ENCODE measurements at regions not wholly inside any gene's neighbourhood (a gene's known extent, or its start where the extent isn't known, plus 50 kb on each side); places are given as distances from the start of the nearest gene placed in this dataset.

DNA sequence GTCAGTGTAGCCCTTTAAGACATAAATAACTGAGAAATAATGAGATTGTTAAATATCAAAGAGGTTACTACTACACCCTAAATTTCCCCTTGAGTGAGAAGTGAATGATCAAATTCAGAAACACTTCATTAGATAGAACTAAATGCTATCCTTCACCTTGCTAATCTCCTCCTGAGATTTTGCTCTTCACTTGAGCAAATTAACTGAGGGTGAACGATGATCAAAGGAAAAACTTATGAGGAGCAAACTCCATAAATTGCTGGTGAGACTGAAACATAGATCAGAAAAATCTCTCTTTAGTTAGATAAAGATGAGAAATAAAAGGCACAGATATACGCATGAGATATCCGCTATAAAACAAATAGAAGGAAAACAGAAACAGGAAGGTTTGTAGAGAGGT, 63.1 kb upstream of the TANC1 start:
- DNase-seq (ENCODE audit: low spot score): no peak

DNA sequence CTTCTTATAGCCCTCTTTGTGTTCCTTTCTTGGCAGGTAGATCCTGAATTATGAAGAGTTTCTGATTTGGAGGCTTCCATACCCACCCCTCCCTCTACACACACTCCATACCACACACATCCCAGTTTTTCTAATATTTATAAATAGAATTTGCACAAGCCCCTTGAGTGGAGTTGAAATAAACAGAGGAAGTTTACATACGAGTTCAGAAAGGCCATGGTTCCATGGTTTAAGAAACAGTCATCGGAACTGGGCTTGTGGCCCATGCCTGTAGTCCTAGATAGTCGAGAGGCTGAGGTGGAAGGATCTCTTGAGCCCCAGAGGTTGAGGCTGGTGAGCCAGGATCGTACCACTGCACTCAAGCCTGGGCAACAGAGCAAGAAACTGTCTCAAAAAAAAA, 62.7 kb upstream of the TANC1 start:
- no peak for DNase-seq (ENCODE audit: low spot score)

DNA sequence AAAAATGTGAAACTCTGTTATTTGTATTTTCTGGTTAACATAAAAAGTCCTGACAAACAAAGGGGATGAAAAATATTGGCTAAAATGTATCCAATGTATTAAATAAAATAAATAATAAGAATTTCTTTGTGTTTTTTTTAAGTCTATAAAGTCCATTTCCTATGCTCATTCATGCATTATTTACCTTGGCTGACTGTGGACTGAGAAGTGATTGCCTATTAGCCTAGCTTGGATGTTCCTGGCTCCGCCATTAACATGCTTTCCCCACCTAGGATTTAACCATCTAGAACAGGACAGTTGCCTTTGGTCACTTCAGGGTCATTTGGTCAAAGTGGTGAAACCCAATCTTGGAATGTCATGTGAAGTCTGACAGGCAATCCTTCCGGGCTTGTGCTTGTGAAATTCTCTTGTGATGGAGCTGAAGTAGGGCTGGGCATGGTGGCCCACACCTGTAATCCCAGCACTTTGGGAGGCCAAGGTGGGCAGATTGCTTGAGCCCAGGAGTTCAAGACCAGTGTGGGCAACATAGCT, 60.4 kb upstream of the TANC1 start:
- no peak for DNase-seq (ENCODE audit: low spot score)

DNA sequence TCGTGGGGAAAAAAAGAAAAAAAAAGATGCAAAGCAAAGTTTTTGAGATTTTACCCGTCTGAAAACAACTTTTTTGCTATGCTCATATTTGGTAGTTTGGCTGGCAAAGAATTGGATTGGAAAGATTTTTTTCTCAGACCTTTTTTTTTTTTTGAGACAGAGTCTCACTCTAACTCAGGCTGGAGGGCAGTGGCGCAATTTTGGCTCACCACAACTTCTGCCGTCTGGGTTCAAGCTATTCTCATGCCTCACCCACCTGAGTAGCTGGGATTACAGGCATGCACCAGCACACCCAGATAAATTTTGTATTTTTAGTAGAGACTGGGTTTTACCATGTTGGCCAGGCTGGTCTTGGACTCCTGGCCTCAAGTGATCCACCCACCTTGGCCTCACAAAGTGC, 56.3 kb upstream of the TANC1 start:
- no peak for DNase-seq (ENCODE audit: low spot score)

DNA sequence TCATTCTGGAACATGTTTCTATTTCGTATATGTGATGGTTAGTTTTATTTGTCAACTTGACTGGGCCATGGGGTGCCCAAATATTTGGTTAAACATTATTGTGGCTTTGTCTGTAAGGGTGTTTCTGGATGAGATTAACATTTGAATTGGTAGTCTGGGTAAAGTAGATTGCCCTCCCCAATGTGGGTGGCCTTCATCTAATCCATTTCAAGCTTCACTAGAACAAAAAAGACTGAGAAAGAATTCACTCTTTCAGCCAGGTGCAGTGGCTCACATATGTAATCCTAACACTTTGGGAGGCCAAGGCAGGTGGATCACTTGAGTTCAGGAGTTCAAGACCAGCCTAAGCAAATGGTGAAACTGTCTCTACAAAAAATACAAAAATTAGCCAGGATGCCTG, 55.7 kb upstream of the TANC1 start:
- DNase-seq (ENCODE audit: low spot score): no peak

DNA sequence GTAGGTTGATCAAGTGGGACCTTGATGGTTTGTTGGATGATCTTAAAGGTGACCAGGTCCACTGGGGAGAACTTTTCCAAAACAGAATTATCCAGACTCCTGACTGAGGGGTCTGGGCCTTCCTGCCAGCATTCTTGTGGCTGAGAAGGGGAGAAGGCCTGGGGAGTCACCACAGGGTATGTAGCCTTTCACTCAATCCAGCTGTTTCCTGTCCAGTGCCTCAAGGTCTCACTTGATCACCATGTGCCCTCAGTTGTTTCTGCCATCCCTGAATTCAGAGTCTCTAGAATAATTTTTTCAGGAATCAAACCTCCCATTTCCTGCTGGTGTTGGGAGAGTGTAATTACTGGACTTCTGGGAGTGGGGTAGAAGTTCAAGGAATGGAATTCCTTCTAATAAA, 54.4 kb upstream of the TANC1 start:
- no peak for DNase-seq (ENCODE audit: low spot score)

DNA sequence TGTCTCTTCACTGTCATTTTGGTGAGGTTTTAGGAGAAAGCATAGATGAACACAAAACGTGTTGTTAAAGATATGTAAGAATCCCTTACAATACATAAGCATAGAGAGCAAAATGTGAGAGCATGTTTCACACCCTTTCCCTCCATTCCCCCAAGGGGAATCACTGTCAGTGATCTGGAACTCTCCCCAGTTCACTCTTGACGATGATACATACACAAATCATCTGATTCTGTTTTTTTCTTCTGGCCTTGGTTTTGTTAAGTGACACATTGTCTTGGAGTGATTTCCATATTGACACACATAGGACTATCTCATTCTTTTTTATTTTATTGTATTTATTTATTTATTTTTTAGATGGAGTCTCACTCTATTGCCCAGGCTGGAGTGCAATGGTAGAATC, 53.7 kb upstream of the TANC1 start:
- no peak for DNase-seq (ENCODE audit: low spot score)

DNA sequence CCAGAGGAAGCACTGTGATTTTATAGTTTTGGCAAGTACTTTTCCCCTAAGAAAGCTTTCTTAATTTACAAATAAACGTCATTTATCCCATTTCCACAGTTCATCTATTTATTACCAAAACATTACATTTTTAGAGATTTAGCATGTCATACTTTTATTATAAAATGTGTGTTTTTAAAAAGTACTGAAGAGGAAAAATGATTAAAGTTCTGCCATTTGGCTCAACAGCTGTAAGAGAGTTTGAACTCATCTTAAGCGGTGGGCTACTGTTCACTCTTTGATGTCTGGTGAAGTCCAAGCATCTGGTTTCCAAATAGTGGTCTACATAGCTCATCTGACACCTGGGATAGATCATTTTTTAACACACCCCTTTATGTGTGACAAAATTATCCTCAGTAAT, 51.3 kb upstream of the TANC1 start:
- DNase-seq (ENCODE audit: low spot score): no peak

DNA sequence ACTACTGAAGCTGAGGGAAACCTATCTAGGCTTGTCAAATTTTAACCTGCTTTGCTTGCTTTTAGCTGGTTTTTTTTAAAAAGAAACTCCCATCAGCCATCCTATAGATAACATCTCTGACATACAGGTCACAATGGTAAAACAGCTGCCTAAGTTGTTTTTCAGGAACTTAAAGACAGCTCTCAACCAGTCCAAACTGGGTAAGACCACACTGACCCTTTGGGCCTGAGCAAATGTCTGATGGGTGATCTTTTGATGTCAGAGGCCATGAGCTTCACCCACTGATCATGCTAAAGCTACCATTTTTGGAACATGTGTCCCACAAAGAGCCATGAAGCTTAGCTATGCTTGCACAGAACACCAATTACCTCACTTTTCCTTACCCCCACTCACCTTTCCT, 50.0 kb upstream of the TANC1 start:
- no peak for DNase-seq (ENCODE audit: low spot score)

All from AG08395 (cell line).